ACC112 (cell line): ENCODE measurements at regions not wholly inside any gene's neighbourhood (a gene's known extent, or its start where the extent isn't known, plus 50 kb on each side); places are given as distances from the start of the nearest gene placed in this dataset.

Source experiments
- H2AFZ ChIP-seq: fragments of 200-600 bp; sonication (generic); one replicate; pipeline ENCODE4 v1.6.0; 2017; ENCODE audit warnings: antibody characterized with exemption, low read length; ENCODE audit not compliant: unreplicated experiment
- H3K27ac ChIP-seq: fragments of 200-600 bp; sonication (generic); 2 replicates; pipeline ENCODE4 v1.5.1; 2014; ENCODE audit warnings: low read depth, mild to moderate bottlenecking, antibody characterized with exemption, low read length, moderate library complexity
- H3K27me3 ChIP-seq: fragments of 200-600 bp; sonication (generic); 2 replicates; pipeline ENCODE4 v1.6.1; 2014; ENCODE audit warnings: mild to moderate bottlenecking, antibody characterized with exemption, low read length, moderate library complexity, mixed read lengths; ENCODE audit not compliant: insufficient read depth
- H3K36me3 ChIP-seq: fragments of 200-600 bp; sonication (generic); 2 replicates; pipeline ENCODE4 v1.6.1; 2016; ENCODE audit warnings: mild to moderate bottlenecking, antibody characterized with exemption, low read length, moderate library complexity, mixed read lengths; ENCODE audit not compliant: insufficient read depth
- H3K4me1 ChIP-seq: fragments of 200-600 bp; sonication (generic); one replicate; pipeline ENCODE4 v1.6.1; 2016; ENCODE audit warnings: low read length, mixed read lengths; ENCODE audit not compliant: insufficient read depth, unreplicated experiment, control insufficient read depth
- H3K4me3 ChIP-seq: fragments of 200-600 bp; sonication (generic); 2 replicates; pipeline ENCODE4 v1.5.1; 2014; ENCODE audit warnings: mild to moderate bottlenecking, low read depth, low read length
- H3K79me2 ChIP-seq: fragments of 200-600 bp; sonication (generic); one replicate; pipeline ENCODE4 v1.6.0; 2016; ENCODE audit warnings: low read length; ENCODE audit not compliant: control insufficient read depth, unreplicated experiment, insufficient read depth

DNA sequence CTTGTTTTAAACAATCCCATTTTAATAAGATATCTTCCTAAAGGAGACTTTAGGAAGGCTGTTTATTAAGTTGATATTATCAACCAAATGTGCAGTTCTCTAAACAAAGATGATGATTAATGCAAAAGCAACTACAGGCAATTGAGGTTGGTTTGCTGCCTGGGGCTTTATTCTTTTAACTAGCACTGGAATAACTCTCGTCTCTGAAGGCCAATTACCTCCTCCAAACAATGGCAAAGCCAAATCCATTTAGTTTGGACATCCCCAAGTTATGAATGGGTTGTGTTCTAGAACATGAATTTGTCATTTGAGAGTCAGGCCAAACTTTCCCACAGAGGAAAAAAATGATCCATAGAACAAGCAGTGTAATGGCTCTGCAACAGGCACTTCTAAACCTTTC lies 114.1 kb downstream of the SLC16A9 start:
- Histone ChIP-seq H3K79me2 (no peaks in the 10 kb centered on the region), H3K27ac (no peak overlapping the region), H3K4me1 (no peaks in the 10 kb centered on the region), H3K4me3 (no peak overlapping the region), H3K27me3 (peaks cover 6% of the 10 kb centered on the region), H3K36me3 (no peaks in the 10 kb centered on the region), H2AFZ (no peak overlapping the region)

DNA sequence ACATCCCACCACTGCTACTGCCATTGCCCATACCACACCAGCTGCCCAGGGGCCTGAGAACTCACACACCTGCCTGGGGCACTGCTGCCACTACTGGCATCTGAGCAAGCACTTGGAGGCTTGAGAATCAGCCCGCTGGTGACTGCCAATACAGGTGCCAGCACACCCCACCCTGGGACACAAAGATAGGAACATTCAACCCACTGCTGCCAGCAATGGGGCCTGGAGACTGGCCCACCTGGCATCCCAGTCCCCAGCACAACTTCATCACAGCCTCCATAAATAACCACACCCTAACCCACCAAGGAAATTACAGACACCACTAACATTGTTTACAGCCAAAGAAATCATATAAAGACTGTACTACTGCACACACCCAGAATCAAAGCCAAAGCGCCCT lies 115.9 kb downstream of the SLC16A9 start:
- H2AFZ ChIP-seq, result no peak overlapping the region
- no peak overlapping the region for H3K27ac ChIP-seq
- no peaks in the 10 kb centered on the region for H3K79me2 ChIP-seq
- peaks cover 25% of the 10 kb centered on the region for H3K27me3 ChIP-seq
- H3K4me3 ChIP-seq, result no peak overlapping the region
- no peaks in the 10 kb centered on the region for H3K4me1 ChIP-seq
- no peaks in the 10 kb centered on the region for H3K36me3 ChIP-seq

DNA sequence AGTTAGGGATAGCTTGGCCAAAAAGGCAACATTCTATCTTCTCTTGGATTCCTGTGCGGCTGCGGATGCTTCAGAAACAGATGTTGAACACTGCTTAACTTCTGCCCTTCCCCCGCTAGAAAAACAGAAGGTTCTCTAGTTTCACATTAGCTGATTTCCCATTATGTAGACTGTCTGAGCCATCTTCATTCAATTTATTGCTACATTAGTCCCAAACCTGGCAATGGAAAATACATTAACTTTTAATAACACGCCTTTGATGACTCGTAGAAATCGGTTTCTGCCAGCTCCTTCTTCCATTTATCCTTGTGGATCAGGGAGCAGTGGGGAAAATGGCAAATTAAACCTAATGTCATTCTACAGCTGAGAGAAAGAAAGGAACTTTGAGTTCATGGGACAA lies 119.9 kb downstream of the SLC16A9 start:
- Histone ChIP-seq H3K27me3 (peaks cover 25% of the 10 kb centered on the region), H3K4me3 (no peak overlapping the region), H3K4me1 (no peaks in the 10 kb centered on the region), H3K36me3 (no peaks in the 10 kb centered on the region), H3K79me2 (no peaks in the 10 kb centered on the region), H3K27ac (no peak overlapping the region), H2AFZ (no peak overlapping the region)

DNA sequence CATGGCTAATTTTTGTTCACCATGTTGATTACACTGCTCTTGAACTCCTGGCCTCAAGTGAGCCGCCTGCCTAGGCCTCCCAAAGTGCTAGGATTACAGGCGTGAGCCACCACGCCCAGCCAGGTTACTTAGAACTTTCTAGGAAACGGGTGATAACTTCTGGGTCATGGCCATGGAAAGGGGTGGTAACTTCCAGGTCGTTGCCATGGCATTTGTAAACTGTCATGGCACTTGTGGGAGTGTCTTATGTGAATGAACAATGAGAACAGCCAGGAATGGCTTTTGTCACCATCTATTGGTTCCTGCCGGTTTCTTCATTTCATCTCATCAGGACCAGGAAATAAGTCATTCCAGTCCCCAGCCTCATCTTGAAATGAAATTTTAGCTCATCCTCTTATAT lies 120.9 kb downstream of the SLC16A9 start:
- Histone ChIP-seq H3K79me2 (no peaks in the 10 kb centered on the region), H2AFZ (no peak overlapping the region), H3K27me3 (peaks cover 25% of the 10 kb centered on the region), H3K27ac (no peak overlapping the region), H3K4me3 (no peak overlapping the region), H3K4me1 (no peaks in the 10 kb centered on the region), H3K36me3 (no peaks in the 10 kb centered on the region)

DNA sequence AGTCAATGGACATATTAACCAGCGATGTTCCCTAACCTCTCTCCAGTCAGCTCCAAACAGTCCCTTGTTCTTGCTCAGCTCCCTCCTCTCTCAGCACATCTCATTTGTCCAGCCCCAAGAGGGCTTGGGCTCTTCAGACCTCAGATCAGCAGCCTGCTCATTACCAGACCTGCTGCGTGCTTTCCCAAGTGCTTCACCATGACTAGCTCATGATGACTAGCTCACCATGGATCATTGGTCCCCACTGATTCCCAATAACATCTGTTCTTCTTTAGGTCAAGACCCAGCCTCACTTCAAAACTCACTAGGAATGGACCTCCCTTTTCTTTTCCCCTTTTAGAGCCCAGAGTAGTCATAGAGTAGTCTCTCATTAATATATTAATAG lies 121.9 kb downstream of the SLC16A9 start:
- H3K4me3 ChIP-seq, result no peak overlapping the region
- peaks cover 23% of the 10 kb centered on the region for H3K27me3 ChIP-seq
- no peak overlapping the region for H2AFZ ChIP-seq
- no peaks in the 10 kb centered on the region for H3K79me2 ChIP-seq
- H3K4me1 ChIP-seq, result no peaks in the 10 kb centered on the region
- H3K27ac ChIP-seq, result no peak overlapping the region
- no peaks in the 10 kb centered on the region for H3K36me3 ChIP-seq

DNA sequence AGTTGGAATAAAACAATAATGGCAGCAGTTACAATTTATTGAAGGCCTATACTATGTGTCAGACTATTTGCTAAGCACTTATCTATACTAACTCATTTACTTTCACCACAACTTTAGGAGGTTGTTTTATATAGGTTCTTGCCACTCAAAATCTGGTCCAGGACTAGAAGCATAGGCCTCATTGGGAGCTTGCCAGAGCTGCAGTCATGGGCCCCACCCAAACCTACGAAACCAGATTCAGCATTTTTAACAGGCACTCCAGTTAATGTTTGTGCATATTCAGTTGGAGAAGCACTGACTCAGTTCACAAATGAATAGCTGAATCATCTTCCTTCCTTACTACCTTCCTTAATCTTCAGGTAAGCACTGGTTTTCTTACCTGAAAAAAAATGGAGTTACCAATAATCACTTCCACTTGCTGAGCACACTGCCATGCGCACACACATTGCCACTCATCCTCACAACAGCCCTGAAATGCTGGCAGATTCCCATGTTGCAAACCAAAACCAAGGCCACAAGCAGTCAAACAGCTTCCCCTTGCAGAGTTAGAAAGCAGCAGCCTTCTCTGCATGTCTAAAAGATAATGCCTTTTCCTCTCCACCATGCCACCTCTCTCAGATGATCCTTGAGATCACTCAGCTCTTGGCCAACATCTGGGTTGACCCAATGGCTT lies 122.4 kb downstream of the SLC16A9 start:
- Histone ChIP-seq H3K79me2 (no peaks in the 10 kb centered on the region), H3K4me3 (no peak overlapping the region), H3K27ac (no peak overlapping the region), H3K36me3 (no peaks in the 10 kb centered on the region), H2AFZ (no peak overlapping the region), H3K27me3 (peaks cover 20% of the 10 kb centered on the region), H3K4me1 (no peaks in the 10 kb centered on the region)

DNA sequence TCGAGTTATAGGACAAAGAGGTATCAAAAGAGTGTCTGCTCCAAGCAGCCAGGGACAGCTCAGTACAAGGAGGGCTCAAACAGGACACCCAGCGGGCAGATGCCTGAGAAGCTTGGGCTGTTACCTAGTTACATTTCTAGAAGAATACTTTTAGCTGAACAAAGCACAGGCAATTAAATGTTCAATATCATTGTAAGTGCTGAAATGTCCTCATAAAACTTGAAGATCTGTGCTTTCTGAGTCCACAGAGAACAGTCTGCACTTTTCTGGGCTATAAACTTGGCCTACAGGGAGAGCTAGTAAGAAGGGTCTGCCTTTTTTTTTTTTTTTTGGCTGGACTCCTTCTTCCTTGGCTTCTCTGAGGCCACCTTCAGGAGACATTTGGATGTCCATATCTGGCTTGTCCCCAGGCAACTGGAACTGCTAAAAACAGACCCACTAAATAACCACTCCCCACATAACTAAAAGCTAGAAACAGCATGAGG lies 123.2 kb downstream of the SLC16A9 start:
- no peak overlapping the region for H3K27ac ChIP-seq
- no peak overlapping the region for H2AFZ ChIP-seq

DNA sequence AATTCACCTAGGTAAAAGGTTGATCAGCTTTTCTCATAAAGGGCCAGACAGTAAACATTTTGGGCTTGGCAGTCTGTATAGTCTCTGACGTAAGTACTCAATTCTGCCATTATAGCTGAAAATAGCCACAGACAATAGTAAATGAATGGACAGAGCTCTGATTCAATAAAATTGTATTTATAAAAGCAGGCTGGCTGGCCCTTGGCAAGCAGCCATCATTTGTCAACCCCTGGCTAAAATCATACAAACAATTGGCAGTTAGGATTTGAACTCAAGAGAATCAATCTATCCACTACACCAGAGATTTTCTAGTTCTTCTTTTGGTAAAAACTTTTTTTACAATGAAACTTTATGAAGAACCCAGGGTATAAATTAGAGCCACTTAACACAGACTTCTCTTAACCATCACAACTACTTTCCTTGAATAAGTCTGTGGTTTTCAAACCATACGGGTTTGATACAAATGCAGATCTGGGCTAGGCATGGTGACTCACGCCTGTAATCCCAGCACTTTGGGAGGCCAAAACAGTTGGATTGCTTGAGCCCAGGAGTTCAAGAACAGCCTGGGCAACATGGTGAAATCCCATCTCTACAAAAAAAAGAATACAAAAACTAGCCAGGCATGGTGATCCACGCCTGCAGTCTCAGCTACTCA lies 124.5 kb downstream of the SLC16A9 start:
- H2AFZ ChIP-seq, result no peak overlapping the region
- H3K27me3 ChIP-seq, result peaks cover 14% of the 10 kb centered on the region
- no peak overlapping the region for H3K4me3 ChIP-seq
- no peaks in the 10 kb centered on the region for H3K79me2 ChIP-seq
- H3K36me3 ChIP-seq, result no peaks in the 10 kb centered on the region
- H3K27ac ChIP-seq, result no peak overlapping the region
- no peaks in the 10 kb centered on the region for H3K4me1 ChIP-seq

More for the DNA sequence above, 123.2 kb downstream of the SLC16A9 start:
- Histone ChIP-seq H3K4me1 (no peaks in the 10 kb centered on the region), H3K4me3 (no peak overlapping the region), H3K27me3 (peaks cover 20% of the 10 kb centered on the region), H3K79me2 (no peaks in the 10 kb centered on the region), H3K36me3 (no peaks in the 10 kb centered on the region)

DNA sequence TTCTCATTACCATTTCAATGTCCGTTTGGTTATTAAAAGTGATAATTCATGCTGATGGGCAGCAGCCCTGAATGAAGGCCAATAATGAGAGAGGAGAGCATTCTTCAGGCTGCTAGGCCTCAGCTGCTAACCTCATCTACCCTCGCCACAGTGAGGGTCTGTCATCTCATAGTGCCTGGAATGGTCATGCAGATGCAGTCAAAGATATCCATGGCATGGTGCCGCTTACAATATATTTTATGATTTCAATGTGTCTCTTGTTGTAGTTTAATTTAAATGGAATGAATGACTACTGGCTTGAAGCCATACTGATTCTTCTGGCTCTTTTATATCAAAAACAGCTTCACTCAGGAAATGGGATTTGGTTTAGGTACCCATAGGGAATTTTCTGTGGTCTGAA lies 126.9 kb downstream of the SLC16A9 start:
- Histone ChIP-seq H3K36me3 (no peaks in the 10 kb centered on the region), H3K4me3 (no peak overlapping the region), H3K27me3 (peaks cover 12% of the 10 kb centered on the region; the same call in 1 of the 2 replicates), H3K4me1 (no peaks in the 10 kb centered on the region), H3K79me2 (no peaks in the 10 kb centered on the region), H3K27ac (no peak overlapping the region), H2AFZ (no peak overlapping the region)

DNA sequence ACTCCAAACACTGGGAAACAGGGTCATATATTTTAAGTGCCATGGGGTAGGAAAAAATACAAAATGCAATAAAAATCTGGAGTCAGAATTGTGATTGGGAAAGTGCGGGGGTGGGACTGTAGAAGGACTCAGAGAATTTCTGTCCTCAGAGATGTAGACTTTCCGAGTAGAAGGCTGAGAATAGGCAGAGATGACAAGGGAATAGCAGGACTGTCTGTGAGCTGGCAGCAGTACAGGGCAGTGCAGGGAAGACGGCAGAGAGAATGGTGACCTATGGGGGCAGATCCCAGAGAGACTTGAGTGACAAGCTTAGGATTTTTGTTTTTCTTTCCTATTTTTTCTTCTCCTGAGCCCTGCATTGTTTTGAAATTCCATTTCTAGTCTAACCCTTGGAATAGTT lies 127.6 kb downstream of the SLC16A9 start:
- Histone ChIP-seq H2AFZ (no peak overlapping the region), H3K27me3 (peaks cover 18% of the 10 kb centered on the region; the same call in 1 of the 2 replicates), H3K27ac (no peak overlapping the region), H3K79me2 (no peaks in the 10 kb centered on the region), H3K4me1 (no peaks in the 10 kb centered on the region), H3K4me3 (no peak overlapping the region), H3K36me3 (no peaks in the 10 kb centered on the region)
